GM18858 (cell line): ENCODE measurements at regions not wholly inside any gene's neighbourhood (a gene's known extent, or its start where the extent isn't known, plus 50 kb on each side); places are given as distances from the start of the nearest gene placed in this dataset.
"Not testable (repeated sequence)": the region's sequence is repeated elsewhere in the genome, so short reads cannot be mapped to it uniquely, and the experiment has no call there.

Source experiments
- ATAC-seq: cut with Tn5 transposase; IDR thresholded peaks from one replicate; pipeline ENCODE4 v1.9.1; 2021; ENCODE audit not compliant: unreplicated experiment

- ATAC-seq, result no peak
Observed at GRCh38 chr6:14765106-14765505, 480.8 kb upstream of the JARID2 start.

GRCh38 chr6:14765721-14766390 lies 480.0 kb upstream of the JARID2 start:
- ATAC-seq, result no peak

GRCh38 chr6:14766391-14766994 lies 479.4 kb upstream of the JARID2 start:
- no peak for ATAC-seq

GRCh38 chr6:14767226-14767625 lies 478.6 kb upstream of the JARID2 start:
- no peak for ATAC-seq

DNA sequence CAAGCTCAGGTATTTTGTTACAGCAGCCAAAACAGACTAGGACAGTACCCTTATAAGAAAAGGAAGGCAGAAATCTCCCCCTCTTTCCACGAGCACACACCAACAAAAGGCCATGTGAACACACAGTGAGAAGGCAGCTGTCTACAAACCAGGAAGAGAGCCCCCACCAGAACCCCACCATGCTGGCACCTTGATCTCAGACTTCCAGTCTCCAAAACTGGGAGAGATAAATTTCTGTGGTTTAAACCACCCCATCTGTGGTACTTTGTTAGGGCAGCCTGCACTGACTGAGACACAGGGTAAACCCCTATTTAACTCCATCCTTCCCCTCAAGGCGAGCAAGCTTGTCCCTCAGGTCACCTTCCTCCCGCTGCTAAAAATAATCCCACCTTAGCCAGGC lies 475.8 kb upstream of the JARID2 start:
- no peak for ATAC-seq

DNA sequence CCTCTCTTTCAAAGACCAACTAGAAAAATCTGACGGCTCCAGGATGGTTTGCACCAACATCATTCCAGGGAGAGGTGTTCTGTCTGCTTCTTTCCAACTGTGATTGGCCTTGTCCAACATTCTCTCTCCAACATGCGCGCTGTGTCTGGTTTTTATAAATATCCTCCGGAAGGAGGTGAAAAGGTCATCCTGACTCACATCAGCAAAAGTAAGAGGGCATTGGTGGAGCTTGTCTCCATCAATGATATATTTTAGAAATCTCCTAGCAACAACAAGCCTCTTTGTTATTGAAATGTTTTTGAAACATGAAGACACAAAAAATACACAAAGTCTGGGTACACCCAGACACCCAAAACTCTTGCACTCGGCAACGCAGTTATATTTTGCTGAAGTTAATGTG lies 475.3 kb upstream of the JARID2 start:
- no peak for ATAC-seq

- ATAC-seq, result no peak
Observed at GRCh38 chr6:14771016-14771415, 474.9 kb upstream of the JARID2 start.

GRCh38 chr6:14772188-14772587 lies 473.7 kb upstream of the JARID2 start:
- no peak for ATAC-seq

GRCh38 chr6:14775528-14775927 lies 470.3 kb upstream of the JARID2 start:
- no peak for ATAC-seq

DNA sequence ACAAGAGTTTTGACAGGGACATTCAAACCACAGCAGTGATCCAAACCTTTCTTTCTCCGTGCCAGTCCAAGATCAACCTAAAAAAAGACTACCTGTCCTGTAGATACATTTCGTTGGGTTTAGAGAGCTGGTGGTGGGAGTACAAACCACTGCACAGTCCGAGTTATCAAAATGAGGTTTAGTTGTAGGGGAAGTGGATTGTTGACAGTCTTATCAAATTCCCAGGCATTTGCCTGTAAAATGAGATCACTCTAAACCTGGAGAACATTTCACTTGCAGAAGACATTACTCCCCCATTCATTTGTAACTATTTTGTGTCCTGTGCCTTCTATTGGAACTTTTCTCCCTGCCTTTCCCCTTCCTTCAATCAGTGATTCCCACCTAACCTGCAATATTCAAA lies 469.6 kb upstream of the JARID2 start:
- ATAC-seq, result no peak

- ATAC-seq, result no peak
Observed at GRCh38 chr6:14781772-14782525, 463.9 kb upstream of the JARID2 start.

GRCh38 chr6:14782921-14783464 lies 462.9 kb upstream of the JARID2 start:
- not testable (repeated sequence) for ATAC-seq

DNA sequence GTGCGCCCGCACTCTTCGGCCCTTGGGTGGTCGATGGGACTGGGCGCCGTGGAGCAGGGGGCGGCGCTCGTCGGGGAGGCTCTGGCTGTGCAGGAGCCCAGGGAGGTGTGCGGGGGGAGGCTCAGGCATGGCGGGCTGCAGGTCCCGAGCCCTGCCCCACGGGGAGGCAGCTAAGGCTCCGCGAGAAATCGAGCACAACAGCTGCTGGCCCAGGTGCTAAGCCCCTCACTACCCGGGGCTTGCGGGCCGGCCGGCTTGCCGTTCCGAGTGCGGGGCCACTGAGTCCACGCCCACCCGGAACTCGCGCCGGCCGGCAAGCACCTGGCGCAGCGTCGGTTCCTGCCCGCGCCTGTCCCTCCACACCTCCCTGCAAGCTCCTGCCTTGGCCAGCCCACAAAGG lies 462.3 kb upstream of the JARID2 start:
- ATAC-seq, result no peak

DNA sequence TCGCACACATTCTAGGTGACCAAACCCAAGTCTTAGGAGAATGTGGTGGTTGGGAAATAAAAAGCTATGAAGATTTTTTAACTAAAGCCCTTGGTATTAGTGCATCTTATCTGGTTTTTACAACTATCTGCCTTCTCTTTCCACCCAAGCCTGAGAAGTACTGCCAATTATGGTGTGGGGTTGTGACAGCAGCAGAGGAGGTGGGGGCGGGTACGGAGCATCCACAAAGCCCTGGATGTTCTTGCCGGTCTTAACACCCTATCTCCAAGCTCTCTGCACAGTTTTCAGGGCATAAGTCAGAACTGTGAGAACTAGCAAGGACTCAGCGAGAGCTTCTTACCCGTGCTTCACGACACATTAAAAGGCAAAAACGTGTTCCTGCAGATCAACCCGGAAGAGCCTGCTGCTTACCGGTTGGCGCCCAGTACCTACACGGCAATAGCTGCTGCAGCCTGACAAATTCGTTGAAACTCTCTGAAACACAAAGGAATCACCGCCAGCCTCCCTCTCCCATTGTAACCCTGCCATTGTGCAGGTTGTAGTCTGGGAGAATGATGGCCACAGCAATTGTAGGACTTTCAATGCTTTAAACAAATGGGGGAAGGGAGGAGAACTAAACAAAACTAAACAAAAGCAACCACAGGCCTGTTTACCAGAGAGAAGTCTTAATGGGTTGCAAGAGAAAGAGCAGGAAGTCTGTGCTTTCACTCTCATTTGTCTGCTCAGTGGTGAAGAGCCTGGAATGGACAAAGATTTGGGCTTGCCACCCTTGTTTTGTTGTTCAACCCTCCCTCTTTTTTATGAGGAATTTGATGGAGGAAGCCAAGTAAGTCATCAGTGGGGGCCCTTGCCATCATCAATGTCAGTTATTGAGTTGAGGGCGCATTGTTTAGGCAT lies 461.0 kb upstream of the JARID2 start:
- ATAC-seq, result no peak

GRCh38 chr6:14785493-14785790 lies 460.4 kb upstream of the JARID2 start:
- ATAC-seq, result no peak

GRCh38 chr6:14786008-14786407 lies 459.9 kb upstream of the JARID2 start:
- no peak for ATAC-seq

- ATAC-seq, result no peak
Observed at GRCh38 chr6:14786455-14786854, 459.4 kb upstream of the JARID2 start.

- no peak for ATAC-seq
Observed at GRCh38 chr6:14787250-14787649, 458.6 kb upstream of the JARID2 start.

GRCh38 chr6:14787677-14788076 lies 458.2 kb upstream of the JARID2 start:
- ATAC-seq, result no peak

- no peak for ATAC-seq
Observed at GRCh38 chr6:14789996-14790395, 455.9 kb upstream of the JARID2 start.

DNA sequence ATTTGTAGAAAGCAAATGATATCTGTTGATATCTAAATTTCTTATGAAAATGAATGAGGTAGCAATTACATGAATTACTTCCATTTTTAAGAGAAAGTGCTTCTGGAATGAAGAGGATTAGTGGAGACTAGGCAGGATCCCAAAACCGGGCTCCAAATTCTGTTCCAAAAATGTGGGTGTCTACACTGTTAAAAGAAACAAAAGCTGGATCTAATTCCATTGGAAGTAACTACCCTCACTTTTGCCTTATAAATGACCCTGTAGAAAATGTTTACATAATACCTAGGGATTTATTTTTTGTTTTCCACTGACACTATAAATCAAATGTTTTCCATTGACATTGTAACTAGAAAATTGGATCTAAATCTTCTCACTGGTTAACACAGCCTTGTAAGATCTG lies 454.9 kb upstream of the JARID2 start:
- ATAC-seq, result no peak
